ENCODE measurements at regions not wholly inside any gene's neighbourhood (a gene's known extent, or its start where the extent isn't known, plus 50 kb on each side); places are given as distances from the start of the nearest gene placed in this dataset.

DNA sequence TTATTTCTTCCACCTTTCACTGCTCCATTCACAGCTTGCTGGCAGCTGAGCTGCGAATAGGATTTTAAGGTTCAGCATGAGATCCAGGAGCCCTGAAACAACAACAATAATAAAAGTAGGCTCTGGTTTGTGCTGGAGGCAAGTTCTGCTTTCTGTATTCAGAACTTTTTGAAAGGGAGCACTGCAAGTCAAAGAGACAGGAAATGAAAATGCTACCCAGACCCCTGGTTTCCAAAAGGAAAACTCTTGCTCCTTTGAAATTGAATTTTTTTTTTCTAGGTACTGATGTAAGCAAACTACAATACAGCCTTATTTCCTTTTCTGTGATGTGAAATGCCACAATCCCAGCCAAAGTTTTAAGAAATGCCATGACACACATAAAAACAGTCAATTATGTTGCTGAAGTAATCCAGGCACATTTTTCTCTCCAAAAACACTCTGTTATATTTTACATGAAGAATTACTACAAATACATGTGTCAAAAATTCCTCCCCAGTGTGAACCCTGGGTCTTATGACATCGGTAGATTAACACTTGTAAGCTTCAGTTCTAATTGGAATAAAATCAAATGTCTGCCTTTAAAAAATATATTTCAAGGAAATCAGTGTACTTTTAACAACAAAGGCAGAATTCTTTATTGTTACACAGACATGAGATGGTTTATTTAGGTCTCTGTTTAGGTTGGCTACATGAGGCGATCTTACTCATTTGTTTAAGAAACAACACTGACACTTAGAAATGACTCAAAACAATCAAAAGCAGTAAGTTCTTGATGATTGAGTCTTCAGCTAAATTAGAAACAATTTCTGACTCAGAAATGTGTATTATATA, 656.7 kb downstream of the EPHA7 start:
- Mint-ChIP-seq H3K4me1 (no peaks in the 10 kb centered on the region), H3K4me3 (no peak overlapping the region)
- ATAC-seq = no peak

DNA sequence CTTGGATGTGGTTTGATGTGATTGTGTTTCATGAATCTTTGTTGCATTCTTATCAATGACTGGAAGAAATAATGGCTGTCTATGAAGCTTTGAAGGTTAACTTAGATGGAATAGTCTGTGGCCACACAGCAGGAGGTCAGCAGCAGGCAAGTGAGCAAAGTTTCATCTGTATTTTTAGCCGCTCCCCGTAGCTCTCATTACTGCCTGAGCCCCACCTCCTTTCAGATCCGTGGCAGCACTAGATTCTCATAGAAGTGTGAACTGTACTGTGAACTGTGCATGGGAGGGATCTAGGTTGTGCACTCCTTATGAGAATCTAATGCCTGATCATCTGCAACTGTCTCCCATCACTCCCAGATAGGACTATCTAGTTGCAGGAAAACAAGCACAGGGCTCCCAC, 660.2 kb downstream of the EPHA7 start:
- peaks cover 4% of the 10 kb centered on the region in 2 donors for H3K9me3 Mint-ChIP-seq
- ATAC-seq (no peak), DNase-seq (no peak)
- H3K4me3 Mint-ChIP-seq = no peak overlapping the region
- H3K4me1 Mint-ChIP-seq = no peaks in the 10 kb centered on the region
- H3K27ac Mint-ChIP-seq = no peak overlapping the region
- H3K27me3 Mint-ChIP-seq = no peaks in the 10 kb centered on the region

More for the DNA sequence above, 656.7 kb downstream of the EPHA7 start:
- H3K27me3 Mint-ChIP-seq = no peaks in the 10 kb centered on the region
- no peak for DNase-seq
- H3K27ac Mint-ChIP-seq = no peak overlapping the region
- peaks cover 0 to 5% of the 10 kb centered on the region in 2 donors for H3K9me3 Mint-ChIP-seq

DNA sequence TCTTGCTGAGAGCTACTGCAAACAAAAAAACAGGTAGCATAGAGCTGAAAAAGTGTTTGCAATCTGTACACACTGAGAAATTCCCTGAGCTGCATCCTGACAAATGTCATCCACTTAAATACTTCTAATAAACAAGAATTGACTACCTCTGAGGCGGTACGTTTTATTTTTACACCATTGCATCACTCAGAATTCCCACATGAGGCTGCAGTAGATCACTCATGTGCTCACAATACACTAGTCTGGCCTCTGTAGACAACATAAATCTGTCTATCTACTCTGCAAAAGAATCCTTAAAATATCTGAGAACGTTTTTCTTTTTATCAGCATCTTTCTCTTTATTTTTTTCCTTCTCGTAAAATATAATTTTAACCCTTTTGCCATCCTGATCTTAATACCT, 661.4 kb downstream of the EPHA7 start:
- no peak for DNase-seq
- H3K4me1 Mint-ChIP-seq = no peaks in the 10 kb centered on the region
- H3K4me3 Mint-ChIP-seq = no peak overlapping the region
- no peaks in the 10 kb centered on the region for H3K27me3 Mint-ChIP-seq
- H3K27ac Mint-ChIP-seq = no peak overlapping the region
- ATAC-seq = no peak
- H3K9me3 Mint-ChIP-seq = peaks cover 5 to 11% of the 10 kb centered on the region in 2 donors

DNA sequence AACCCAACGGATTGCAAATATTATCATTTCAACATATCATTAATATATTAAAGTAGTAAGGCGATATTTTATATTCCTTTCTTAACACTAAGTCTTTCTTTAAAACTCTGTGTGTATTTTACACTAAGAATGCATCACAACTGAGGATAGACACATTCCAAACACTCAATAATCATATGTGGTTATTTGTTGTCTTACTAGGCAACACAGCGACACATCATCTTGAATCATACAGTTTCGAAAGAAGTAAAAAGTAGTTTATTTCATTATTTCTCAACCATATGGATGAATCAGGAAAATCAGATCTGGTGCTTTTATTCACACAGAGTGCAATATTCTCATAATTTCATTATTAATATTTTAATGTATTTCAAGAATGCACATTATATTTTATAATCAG, 662.4 kb downstream of the EPHA7 start:
- Mint-ChIP-seq H3K4me1 (no peaks in the 10 kb centered on the region), H3K9me3 (peaks cover 13 to 20% of the 10 kb centered on the region in 2 donors), H3K4me3 (no peak overlapping the region), H3K27ac (no peak overlapping the region), H3K27me3 (no peaks in the 10 kb centered on the region)
- DNase-seq (no peak), ATAC-seq (no peak)

- ATAC-seq (no peak), DNase-seq (no peak)
- no peak overlapping the region for H3K27ac Mint-ChIP-seq
- H3K4me3 Mint-ChIP-seq = no peak overlapping the region
- no peaks in the 10 kb centered on the region for H3K27me3 Mint-ChIP-seq
- H3K9me3 Mint-ChIP-seq = peaks cover 13 to 20% of the 10 kb centered on the region in 2 donors
- H3K4me1 Mint-ChIP-seq = no peaks in the 10 kb centered on the region
Observed at GRCh38 chr6:92753956-92754355, 665.4 kb downstream of the EPHA7 start.

GRCh38 chr6:92752114-92752513, 667.2 kb downstream of the EPHA7 start:
- DNase-seq = no peak
- no peaks in the 10 kb centered on the region for H3K4me1 Mint-ChIP-seq
- ATAC-seq = no peak
- H3K27ac Mint-ChIP-seq = no peak overlapping the region
- H3K27me3 Mint-ChIP-seq = no peaks in the 10 kb centered on the region
- H3K4me3 Mint-ChIP-seq = no peak overlapping the region
- peaks cover 9 to 20% of the 10 kb centered on the region in 2 donors for H3K9me3 Mint-ChIP-seq

- no peak overlapping the region for H3K27ac Mint-ChIP-seq
- ATAC-seq = no peak
- H3K4me3 Mint-ChIP-seq = no peak overlapping the region
- H3K4me1 Mint-ChIP-seq = no peaks in the 10 kb centered on the region
- H3K9me3 Mint-ChIP-seq = peaks cover 10 to 16% of the 10 kb centered on the region in 2 donors
- no peaks in the 10 kb centered on the region for H3K27me3 Mint-ChIP-seq
- no peak for DNase-seq
Observed at GRCh38 chr6:92748131-92748530, 671.2 kb downstream of the EPHA7 start.

- Mint-ChIP-seq H3K4me3 (no peak overlapping the region), H3K27ac (no peak overlapping the region), H3K9me3 (peaks cover 0 to 7% of the 10 kb centered on the region in 2 donors), H3K27me3 (no peaks in the 10 kb centered on the region), H3K4me1 (no peaks in the 10 kb centered on the region)
- no peak for ATAC-seq
- no peak for DNase-seq
Observed at GRCh38 chr6:92737983-92738382, 681.4 kb downstream of the EPHA7 start.

DNA sequence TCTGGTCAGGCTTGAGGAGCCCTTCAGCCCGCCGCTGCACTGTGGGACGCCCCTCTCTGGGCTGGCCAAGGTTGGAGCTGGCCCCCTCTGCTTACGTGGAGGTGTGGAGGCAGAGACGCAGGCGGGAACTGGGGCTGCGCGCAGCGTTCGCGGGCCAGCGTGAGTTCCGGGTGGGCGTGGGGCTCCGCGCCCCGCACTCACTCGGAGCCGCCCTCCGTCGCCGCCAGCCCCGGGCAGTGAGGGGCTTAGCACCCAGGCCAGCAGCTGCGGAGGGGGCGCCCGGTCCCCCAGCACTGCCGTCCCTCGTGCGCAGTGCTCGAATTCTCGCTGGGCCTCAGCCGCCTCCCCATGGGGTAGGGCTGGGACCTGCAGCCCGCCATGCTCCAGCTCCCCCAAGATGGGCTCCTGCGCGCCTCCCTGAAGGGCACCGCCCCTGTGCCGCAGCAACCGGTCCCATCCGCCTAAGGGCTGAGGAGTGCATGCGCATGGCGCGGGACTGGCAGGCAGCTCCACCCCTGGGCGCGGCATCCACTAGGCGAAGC, 695.9 kb downstream of the EPHA7 start:
- Mint-ChIP-seq H3K4me1 (no peaks in the 10 kb centered on the region), H3K27ac (no peak overlapping the region), H3K4me3 (no peak overlapping the region), H3K9me3 (peaks cover 5 to 7% of the 10 kb centered on the region in 2 donors), H3K27me3 (no peaks in the 10 kb centered on the region)
- ATAC-seq = peak; percentile 90
- peak in 1 of 2 donors; percentile 32 for DNase-seq

DNA sequence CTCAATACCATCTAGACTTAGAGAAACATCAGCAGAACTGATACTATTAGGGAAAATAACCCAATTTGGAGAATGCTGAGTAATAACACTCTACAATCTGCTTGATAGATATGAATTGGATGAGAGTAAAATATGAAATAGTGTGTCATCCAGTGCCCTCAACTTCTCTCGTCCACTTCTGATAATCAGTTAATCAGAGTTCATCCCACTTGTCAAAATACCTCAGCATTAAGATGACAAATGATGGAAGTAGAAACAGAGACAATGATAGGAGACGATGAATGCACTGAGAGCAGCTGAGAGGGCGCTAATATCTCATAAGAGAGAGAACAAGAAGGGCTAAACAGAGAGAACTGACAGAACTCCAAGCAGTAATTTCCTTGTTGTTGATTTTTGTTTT, 699.6 kb downstream of the EPHA7 start:
- H3K27ac Mint-ChIP-seq = no peak overlapping the region
- peaks cover 5 to 7% of the 10 kb centered on the region in 2 donors for H3K9me3 Mint-ChIP-seq
- no peak for DNase-seq
- ATAC-seq = no peak
- no peaks in the 10 kb centered on the region for H3K4me1 Mint-ChIP-seq
- no peaks in the 10 kb centered on the region for H3K27me3 Mint-ChIP-seq
- no peak overlapping the region for H3K4me3 Mint-ChIP-seq

DNA sequence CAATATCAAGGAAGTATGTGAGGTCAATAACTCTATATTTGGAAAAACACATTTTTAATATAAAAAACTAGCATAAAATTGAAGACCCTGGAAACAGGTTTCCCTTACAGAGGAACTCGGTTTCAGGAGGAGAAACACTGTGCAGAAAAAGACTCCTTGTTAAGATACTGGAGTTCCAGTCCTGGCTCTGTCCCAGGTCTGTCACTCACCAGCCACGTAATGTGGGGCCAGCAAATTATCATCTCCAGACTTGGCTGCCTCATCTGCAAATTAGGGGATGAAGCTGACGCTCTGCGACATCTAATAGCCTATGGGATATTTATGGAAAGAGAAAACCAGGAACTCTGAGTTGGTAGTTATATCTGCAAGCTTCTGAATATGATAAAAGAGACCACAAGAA, 702.7 kb downstream of the EPHA7 start:
- no peak for ATAC-seq
- Mint-ChIP-seq H3K27me3 (no peaks in the 10 kb centered on the region), H3K9me3 (peaks cover 0 to 4% of the 10 kb centered on the region in 2 donors), H3K27ac (no peak overlapping the region), H3K4me3 (no peak overlapping the region), H3K4me1 (no peaks in the 10 kb centered on the region)
- DNase-seq = no peak

GRCh38 chr6:92715991-92716390, 703.4 kb downstream of the EPHA7 start:
- no peak overlapping the region for H3K27ac Mint-ChIP-seq
- H3K9me3 Mint-ChIP-seq = peaks cover 3 to 6% of the 10 kb centered on the region in 2 donors
- no peaks in the 10 kb centered on the region for H3K4me1 Mint-ChIP-seq
- no peaks in the 10 kb centered on the region for H3K27me3 Mint-ChIP-seq
- DNase-seq = no peak
- H3K4me3 Mint-ChIP-seq = no peak overlapping the region
- no peak for ATAC-seq

GRCh38 chr6:92714346-92714745, 705.0 kb downstream of the EPHA7 start:
- peaks cover 7% of the 10 kb centered on the region in 2 donors for H3K9me3 Mint-ChIP-seq
- ATAC-seq = no peak
- no peaks in the 10 kb centered on the region for H3K27me3 Mint-ChIP-seq
- no peak for DNase-seq
- H3K4me1 Mint-ChIP-seq = no peaks in the 10 kb centered on the region
- H3K27ac Mint-ChIP-seq = no peak overlapping the region
- no peak overlapping the region for H3K4me3 Mint-ChIP-seq

DNA sequence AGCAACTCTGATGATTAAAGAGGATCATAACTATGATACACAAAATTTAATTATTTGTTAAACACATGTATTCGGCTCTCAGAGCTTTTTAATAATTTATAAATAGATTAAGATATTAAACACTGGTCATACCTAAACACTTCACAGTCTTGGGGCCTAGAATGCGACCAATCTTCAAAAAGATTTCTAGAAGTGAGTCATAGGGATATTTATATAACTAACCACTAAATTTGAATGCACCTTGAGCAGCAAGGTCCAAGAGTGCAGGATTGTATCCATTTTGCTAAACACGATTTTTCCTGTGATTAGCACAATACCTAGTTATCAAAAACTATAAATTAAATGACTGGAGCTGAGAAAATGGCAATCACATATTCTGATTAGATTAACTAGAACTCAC, 709.3 kb downstream of the EPHA7 start:
- peaks cover 7 to 15% of the 10 kb centered on the region in 2 donors for H3K9me3 Mint-ChIP-seq
- no peak overlapping the region for H3K27ac Mint-ChIP-seq
- DNase-seq = no peak
- no peaks in the 10 kb centered on the region for H3K4me1 Mint-ChIP-seq
- H3K4me3 Mint-ChIP-seq = no peak overlapping the region
- H3K27me3 Mint-ChIP-seq = no peaks in the 10 kb centered on the region
- ATAC-seq = no peak

GRCh38 chr6:92708945-92709344, 710.4 kb downstream of the EPHA7 start:
- Mint-ChIP-seq H3K27ac (no peak overlapping the region), H3K9me3 (peaks cover 7 to 15% of the 10 kb centered on the region in 2 donors), H3K27me3 (no peaks in the 10 kb centered on the region)

GRCh38 chr6:92708270-92708669, 711.1 kb downstream of the EPHA7 start:
- H3K9me3 Mint-ChIP-seq = peaks cover 7 to 15% of the 10 kb centered on the region in 2 donors
- no peaks in the 10 kb centered on the region for H3K27me3 Mint-ChIP-seq
- no peak overlapping the region for H3K27ac Mint-ChIP-seq
- H3K4me1 Mint-ChIP-seq = no peaks in the 10 kb centered on the region
- H3K4me3 Mint-ChIP-seq = no peak overlapping the region
- ATAC-seq (no peak), DNase-seq (no peak)

More at GRCh38 chr6:92708945-92709344, 710.4 kb downstream of the EPHA7 start:
- ATAC-seq (no peak), DNase-seq (no peak)
- H3K4me1 Mint-ChIP-seq = no peaks in the 10 kb centered on the region
- H3K4me3 Mint-ChIP-seq = no peak overlapping the region

Measured in stimulated activated naive CD8-positive, alpha-beta T cell treated with anti-CD3 and anti-CD28 coated beads, Interleukin-15, amount 100 ng/mL, for 72 hours (primary cell).